ENCODE measurements at regions not wholly inside any gene's neighbourhood (a gene's known extent, or its start where the extent isn't known, plus 50 kb on each side); places are given as distances from the start of the nearest gene placed in this dataset.

DNA sequence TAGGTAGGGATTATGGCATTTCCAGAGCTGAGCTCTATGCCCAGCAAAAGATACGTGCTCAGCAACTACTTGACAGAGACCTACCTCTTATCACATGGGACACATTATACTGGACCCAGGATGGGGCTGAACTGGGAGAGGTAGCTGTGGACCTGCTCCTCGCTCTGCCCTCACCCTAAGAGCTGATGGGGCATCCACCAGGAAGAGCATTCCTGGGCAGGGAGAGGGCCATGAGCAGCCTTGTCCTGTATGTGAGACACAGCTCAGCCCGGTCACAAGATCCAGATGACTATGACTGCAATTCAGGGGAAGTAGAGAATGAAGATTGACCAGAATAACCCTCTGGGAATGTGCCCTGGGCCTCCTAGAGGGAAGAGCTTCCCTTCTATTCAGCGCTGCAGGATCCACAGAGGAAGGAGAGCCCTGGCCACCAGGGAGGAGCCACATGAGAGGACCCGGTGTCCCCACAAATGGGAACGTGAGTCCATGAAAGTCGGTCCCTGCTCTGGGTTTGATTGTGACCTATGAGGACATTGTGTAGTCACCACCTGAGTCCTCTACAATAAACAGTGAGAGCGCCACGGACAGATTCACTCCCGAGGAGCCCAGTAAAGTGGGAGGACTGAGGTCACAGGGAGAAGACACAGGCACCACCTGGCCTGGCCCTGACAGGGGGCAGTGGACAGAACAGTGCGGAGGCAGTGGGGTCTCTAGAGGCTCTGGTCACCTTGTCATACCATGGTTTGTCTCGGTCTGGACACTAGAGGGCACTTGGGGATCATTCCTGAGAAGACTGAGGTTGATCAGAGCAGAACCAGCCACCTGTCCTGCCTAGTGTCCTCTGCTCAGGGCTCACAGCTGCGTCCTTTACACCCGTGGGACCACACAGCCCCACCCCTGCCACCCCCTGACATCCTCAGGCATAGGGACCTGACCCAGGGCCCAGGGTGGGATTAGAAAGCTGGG lies 99.5 kb downstream of the ZNF280B start:
- TF ChIP-seq TAF1 (IDR thresholded peaks at IDR 0.05; ENCODE audit: low read depth), result no peak
- TF ChIP-seq, protein P1, sequence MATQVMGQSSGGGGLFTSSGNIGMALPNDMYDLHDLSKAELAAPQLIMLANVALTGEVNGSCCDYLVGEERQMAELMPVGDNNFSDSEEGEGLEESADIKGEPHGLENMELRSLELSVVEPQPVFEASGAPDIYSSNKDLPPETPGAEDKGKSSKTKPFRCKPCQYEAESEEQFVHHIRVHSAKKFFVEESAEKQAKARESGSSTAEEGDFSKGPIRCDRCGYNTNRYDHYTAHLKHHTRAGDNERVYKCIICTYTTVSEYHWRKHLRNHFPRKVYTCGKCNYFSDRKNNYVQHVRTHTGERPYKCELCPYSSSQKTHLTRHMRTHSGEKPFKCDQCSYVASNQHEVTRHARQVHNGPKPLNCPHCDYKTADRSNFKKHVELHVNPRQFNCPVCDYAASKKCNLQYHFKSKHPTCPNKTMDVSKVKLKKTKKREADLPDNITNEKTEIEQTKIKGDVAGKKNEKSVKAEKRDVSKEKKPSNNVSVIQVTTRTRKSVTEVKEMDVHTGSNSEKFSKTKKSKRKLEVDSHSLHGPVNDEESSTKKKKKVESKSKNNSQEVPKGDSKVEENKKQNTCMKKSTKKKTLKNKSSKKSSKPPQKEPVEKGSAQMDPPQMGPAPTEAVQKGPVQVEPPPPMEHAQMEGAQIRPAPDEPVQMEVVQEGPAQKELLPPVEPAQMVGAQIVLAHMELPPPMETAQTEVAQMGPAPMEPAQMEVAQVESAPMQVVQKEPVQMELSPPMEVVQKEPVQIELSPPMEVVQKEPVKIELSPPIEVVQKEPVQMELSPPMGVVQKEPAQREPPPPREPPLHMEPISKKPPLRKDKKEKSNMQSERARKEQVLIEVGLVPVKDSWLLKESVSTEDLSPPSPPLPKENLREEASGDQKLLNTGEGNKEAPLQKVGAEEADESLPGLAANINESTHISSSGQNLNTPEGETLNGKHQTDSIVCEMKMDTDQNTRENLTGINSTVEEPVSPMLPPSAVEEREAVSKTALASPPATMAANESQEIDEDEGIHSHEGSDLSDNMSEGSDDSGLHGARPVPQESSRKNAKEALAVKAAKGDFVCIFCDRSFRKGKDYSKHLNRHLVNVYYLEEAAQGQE (IDR thresholded peaks at IDR 0.05; ENCODE audit: low read depth), result no peak
- TF ChIP-seq, protein P2, sequence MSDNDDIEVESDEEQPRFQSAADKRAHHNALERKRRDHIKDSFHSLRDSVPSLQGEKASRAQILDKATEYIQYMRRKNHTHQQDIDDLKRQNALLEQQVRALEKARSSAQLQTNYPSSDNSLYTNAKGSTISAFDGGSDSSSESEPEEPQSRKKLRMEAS (IDR thresholded peaks at IDR 0.05), result no peak
- no peak for TF ChIP-seq FOXM1 (IDR thresholded peaks at IDR 0.05; ENCODE audit: borderline replicate concordance, low read depth)
- no peak for TF ChIP-seq EP300 (IDR thresholded peaks at IDR 0.05; ENCODE audit: borderline replicate concordance)
- TF ChIP-seq YY1 (IDR thresholded peaks at IDR 0.05; ENCODE audit: low read depth), result no peak
- TF ChIP-seq, protein P3, sequence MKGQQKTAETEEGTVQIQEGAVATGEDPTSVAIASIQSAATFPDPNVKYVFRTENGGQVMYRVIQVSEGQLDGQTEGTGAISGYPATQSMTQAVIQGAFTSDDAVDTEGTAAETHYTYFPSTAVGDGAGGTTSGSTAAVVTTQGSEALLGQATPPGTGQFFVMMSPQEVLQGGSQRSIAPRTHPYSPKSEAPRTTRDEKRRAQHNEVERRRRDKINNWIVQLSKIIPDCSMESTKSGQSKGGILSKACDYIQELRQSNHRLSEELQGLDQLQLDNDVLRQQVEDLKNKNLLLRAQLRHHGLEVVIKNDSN (IDR thresholded peaks at IDR 0.05), result no peak
- TF ChIP-seq TEAD4 (IDR thresholded peaks at IDR 0.05), result no peak
- no peak for TF ChIP-seq EGR1 (IDR thresholded peaks at IDR 0.05)
- TF ChIP-seq ZBTB7A (IDR thresholded peaks at IDR 0.05; ENCODE audit: low read depth), result no peak
- TF ChIP-seq NFIC (IDR thresholded peaks at IDR 0.05), result no peak
- no peak for TF ChIP-seq CEBPB (IDR thresholded peaks at IDR 0.05)
